Heart left ventricle (tissue), 13 donors: ENCODE measurements at regions not wholly inside any gene's neighbourhood (a gene's known extent, or its start where the extent isn't known, plus 50 kb on each side); places are given as distances from the start of the nearest gene placed in this dataset.

Source experiments
- POLR2A ChIP-seq, 2 donors: fragments of 450-650 bp; IDR thresholded peaks; one replicate each; pipeline ENCODE4 v1.6.1; 2017; ENCODE audit warnings: antibody characterized with exemption in 2 of 2, mild to moderate bottlenecking in 2 of 2, moderate library complexity in 2 of 2
- TF ChIP-seq, protein P1 (sequence below), 12 donors: fragments of 200-600 bp; sonication (generic) in 4 of 12; IDR thresholded peaks; one replicate each; pipeline versions ENCODE4 v1.5.0 to v1.8.0; 2018 to 2022; ENCODE audit warnings: antibody characterized with exemption in 12 of 12, mild to moderate bottlenecking in 5 of 12
- donor health status: ischemic (EF 13 %, LVEDD 7.1; RV severe dilation, severe dysfunction).
- donor health status: DM: no; HTN: yes; CAD: no.
- donor health status: DM: no; HTN: no; CAD: no.
- donor health status: ischemic (EF 25% LVEDD 6.9; RV normal size, moderate dysfunction).
- donor health status: ischemic (EF 25% LVEDD 5.7; RV mildly dilated, moderate dysfunction).
- donor health status: ischemic (EF 35%, LVEDD 5.7; RV mildly dilated, moderate dysfunction).
- donor health status: nonischemic (EF 11% LVEDD 7.7; RV severe dilation, severe dysfunction).
- donor health status: DM: yes; HTN: yes; CAD: no.
- donor health status: PGD.
- donor health status: ischemic (EF 29% LVEDD 5.4; RV normal size, mild dysfunction).
- donor health status: nonischemic (EF 23%, LVEDD 6.1; RV moderate dilation, normal function).

DNA sequence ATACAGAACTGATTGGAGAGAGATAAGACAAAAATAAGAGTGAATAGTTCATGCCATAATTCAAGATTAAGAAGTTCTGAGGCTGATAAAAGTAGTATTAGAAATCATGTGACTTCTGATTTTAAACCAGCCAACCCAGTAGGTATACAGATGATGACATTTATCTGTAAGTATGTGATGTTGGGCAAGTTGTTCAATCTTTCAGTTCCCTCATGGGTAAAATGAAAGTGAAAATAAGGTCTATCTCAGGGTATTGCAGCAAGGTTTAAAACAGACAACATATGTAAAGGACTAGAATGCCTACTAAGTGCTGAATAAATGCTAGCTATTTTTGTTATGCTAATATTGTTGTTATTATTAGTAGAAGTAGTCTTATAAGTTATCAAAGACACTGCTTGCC lies 1055.7 kb downstream of the NAALADL2 start:
- no peak for TF ChIP-seq POLR2A (IDR thresholded peaks at IDR 0.05)
- TF ChIP-seq, protein P1, sequence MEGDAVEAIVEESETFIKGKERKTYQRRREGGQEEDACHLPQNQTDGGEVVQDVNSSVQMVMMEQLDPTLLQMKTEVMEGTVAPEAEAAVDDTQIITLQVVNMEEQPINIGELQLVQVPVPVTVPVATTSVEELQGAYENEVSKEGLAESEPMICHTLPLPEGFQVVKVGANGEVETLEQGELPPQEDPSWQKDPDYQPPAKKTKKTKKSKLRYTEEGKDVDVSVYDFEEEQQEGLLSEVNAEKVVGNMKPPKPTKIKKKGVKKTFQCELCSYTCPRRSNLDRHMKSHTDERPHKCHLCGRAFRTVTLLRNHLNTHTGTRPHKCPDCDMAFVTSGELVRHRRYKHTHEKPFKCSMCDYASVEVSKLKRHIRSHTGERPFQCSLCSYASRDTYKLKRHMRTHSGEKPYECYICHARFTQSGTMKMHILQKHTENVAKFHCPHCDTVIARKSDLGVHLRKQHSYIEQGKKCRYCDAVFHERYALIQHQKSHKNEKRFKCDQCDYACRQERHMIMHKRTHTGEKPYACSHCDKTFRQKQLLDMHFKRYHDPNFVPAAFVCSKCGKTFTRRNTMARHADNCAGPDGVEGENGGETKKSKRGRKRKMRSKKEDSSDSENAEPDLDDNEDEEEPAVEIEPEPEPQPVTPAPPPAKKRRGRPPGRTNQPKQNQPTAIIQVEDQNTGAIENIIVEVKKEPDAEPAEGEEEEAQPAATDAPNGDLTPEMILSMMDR (IDR thresholded peaks at IDR 0.05) = no peak
